VCaP (cell line): ENCODE measurements at regions not wholly inside any gene's neighbourhood (a gene's known extent, or its start where the extent isn't known, plus 50 kb on each side); places are given as distances from the start of the nearest gene placed in this dataset.

Experiments
- H3K27ac ChIP-seq: fragments of 450-650 bp; 2 replicates; pipeline ENCODE4 v1.5.1; 2017
- TF ChIP-seq, protein P1 (sequence below): fragments of 450-650 bp; conservative IDR thresholded peaks from 2 replicates; pipeline ENCODE4 v1.5.1; 2017; ENCODE audit warnings: mild to moderate bottlenecking, moderate library complexity

DNA sequence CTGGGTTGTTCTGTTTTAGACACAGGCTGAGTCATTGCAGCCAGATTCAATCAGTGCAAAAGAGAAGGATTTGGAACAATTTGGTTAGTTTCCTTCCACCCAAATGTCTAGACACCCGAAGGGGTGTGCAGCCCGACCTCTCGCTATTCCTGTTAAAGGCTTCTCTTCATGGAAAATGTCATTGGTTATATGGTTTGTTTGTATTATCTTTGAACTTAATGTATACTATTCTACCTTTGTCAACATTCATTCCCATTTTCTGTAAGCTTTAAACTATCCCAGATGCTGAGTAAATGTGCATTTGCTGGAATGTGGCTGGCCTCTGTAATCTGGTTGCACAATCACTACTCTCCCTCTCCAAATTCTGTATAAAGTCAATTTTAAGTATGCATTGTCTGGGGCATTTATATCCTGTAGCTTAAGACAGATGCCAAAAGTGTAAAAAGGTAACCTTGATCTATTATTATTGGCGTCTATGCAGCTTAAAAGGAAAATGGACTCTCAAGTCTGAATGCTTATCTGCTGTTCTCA, 80.4 kb upstream of the RND3 start:
- TF ChIP-seq, protein P1, sequence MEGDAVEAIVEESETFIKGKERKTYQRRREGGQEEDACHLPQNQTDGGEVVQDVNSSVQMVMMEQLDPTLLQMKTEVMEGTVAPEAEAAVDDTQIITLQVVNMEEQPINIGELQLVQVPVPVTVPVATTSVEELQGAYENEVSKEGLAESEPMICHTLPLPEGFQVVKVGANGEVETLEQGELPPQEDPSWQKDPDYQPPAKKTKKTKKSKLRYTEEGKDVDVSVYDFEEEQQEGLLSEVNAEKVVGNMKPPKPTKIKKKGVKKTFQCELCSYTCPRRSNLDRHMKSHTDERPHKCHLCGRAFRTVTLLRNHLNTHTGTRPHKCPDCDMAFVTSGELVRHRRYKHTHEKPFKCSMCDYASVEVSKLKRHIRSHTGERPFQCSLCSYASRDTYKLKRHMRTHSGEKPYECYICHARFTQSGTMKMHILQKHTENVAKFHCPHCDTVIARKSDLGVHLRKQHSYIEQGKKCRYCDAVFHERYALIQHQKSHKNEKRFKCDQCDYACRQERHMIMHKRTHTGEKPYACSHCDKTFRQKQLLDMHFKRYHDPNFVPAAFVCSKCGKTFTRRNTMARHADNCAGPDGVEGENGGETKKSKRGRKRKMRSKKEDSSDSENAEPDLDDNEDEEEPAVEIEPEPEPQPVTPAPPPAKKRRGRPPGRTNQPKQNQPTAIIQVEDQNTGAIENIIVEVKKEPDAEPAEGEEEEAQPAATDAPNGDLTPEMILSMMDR = no peak
- no peak overlapping the region for H3K27ac ChIP-seq

DNA sequence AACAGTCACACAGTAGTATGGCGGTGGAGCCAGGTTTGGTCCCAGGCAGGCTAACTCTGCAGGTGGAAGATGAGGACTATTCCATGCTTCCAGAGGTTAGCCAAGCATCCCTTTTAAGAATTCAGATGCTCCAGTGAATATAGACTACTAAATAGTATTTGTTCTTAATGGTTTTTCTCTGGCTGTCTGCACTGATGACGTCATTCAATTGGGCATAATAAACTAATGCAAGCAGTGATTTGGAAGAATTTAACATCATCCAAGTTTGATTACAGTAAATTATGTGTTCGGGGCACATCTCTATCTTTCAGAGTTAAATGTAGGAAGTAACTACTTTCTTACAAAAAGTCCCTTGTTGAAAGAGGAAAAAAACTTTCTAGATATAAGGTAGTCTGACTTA, 78.8 kb upstream of the RND3 start:
- TF ChIP-seq, protein P1 = no peak

DNA sequence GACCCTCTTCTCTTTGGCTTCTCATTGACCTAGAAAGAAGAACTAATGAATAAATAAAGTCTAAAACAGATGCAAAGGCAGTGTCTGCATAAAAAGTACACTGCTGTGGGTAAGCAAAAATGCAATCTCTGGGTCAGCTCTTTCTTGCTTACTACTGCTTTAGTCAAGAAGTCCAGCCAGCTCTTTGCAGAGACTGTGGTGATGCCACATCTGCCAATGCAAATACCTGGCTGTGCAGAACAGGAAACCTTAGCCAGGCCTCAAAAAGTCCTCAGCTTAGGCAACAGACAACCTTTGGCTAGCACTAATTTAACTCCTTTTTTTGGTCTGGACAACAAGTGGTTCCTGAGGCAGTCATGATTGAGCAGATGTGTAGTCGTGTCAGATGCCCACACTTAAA, 73.6 kb upstream of the RND3 start:
- no peak overlapping the region for H3K27ac ChIP-seq
- TF ChIP-seq, protein P1 = no peak

More for the DNA sequence above, 78.8 kb upstream of the RND3 start:
- H3K27ac ChIP-seq = no peak overlapping the region

DNA sequence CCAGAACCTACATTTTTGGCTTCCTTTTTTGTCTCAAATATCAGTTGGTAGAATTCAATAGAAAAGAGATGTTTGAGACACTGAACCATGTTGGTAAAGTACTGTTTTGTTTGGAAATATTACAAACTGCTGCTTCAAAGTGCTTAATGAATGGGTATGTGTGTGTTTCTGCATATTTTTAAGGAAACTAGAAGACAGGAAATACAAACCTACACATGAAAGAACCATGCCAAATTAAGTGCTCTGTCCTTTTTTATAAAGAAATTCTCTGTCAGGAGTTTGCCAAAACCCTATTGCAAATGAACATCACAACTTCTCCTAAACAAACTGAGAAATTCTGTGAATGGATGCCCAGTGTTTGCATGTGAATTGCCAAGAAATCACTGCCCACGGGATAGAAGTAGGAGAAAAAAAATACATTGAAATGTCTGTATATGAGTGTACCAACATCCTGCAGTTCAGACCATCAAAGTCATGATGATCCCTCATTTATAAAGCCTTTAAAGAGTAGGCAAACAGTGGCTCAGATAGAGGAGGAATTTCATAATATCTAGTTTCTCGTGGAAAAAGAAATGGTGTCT, 69.6 kb upstream of the RND3 start:
- no peak overlapping the region for H3K27ac ChIP-seq
- TF ChIP-seq, protein P1 = no peak

DNA sequence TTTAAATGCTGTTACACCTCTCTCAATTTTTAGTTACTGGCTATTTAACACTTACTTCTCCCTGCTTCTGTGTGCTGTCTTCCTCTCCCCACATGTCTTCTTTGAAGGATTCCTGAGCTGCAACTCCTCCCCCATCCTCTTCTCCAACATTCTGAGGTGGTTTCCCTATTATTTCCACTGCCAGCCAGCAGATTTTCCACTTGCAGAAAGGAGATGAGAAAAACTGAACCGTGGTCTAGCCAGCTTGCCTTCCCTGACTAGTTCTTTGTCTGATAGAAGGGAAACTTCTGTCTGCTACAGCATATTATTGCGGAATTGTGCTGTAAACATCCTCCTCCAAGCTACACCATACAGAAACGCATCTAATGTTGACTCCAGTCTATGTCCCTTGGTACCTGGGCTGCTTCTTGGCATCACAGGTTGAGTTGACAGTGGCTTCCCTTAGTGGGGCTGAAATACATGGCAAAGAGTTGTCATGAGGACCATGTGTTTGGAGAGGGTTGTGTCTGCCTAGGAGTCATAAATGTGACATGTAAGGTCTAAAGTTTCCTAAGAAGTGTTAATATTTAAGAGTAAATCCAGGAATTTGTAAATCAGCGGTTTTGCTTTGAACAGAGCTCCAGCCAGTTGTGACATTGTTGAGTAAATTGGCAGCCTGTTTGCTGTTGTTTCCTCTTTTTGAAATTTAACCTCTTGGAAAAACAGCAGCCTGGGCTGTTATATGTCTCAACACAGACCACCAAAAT, 68.3 kb upstream of the RND3 start:
- TF ChIP-seq, protein P1 = no peak
- H3K27ac ChIP-seq = no peak overlapping the region

DNA sequence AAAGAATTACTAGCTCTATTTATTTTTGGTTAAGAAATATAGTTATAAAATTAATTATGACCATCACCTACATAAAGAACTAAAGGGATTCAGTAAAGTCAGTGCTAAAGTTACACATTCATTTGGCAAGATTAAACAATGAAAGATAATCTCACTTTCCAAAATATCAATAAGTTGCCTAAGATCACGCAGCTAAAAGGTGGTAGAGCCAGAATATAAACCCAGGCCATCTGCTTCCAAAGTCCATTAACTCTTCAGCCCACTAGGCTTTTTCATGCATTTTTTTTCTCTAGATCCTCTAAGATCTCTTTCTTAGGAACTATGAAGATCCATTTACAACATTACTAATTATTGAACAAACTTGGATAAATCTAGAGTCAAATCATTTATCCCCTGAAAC, 66.6 kb upstream of the RND3 start:
- TF ChIP-seq, protein P1 = no peak

DNA sequence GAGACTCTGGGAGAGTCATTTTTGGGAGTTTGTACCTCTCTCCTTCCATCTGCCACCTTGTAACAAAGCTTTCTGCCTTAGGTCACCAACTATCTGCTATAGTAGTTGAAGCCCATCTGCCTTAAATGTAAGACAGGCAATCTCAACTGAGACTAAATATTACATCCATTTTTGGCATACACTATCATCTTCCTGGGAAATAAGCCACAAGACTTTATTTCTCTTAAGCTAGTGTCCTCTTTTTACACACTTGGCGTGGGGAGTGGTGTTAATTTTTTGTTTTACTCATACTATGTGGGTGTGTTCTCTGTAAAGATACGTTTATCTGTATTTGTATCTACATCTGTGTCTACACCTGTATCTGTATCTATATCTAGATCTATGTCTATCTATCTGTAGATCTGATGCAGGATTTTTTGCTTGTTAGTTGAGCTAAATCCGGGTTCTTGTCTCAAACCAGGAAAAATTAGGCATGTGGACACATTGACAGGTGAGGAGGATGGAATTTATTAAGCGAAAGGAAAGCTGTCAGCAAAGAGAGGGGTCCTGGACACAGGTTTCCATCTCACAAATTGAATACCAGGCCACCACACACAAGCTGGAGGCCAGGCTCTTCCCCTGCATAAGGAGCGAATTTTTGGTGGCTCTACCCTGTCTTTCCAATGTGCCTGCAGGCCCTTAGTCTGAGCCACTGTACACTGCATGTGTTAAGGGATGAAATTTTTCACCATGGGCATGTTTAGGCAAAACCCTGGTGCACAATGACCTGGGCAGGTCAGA, 64.8 kb upstream of the RND3 start:
- no peak overlapping the region for H3K27ac ChIP-seq
- TF ChIP-seq, protein P1 = no peak

More for the DNA sequence above, 66.6 kb upstream of the RND3 start:
- no peak overlapping the region for H3K27ac ChIP-seq
